Gastrocnemius medialis (tissue), 4 donors: ENCODE measurements at regions not wholly inside any gene's neighbourhood (a gene's known extent, or its start where the extent isn't known, plus 50 kb on each side); places are given as distances from the start of the nearest gene placed in this dataset.

ENCODE experiments used
- ATAC-seq, 2 donors: fragments of 150-250 bp; one replicate each; pipeline ENCODE4 v1.9.1; 2016
- DNase-seq, 2 donors: peaks; one replicate each; pipeline ENCODE4 v3.0.0-alpha.2; 2019
- H3K27ac ChIP-seq, 4 donors: fragments of 200-600 bp; sonication (generic); 1 replicate in 1 of 4; 2 replicates in 3 of 4; pipeline ENCODE4 v1.5.1; 2016 to 2018; ENCODE audit warnings: mild to moderate bottlenecking in 2 of 4, moderate library complexity in 1 of 4
- H3K27me3 ChIP-seq, 3 donors: fragments of 200-600 bp; sonication (generic) in 2 of 3; 1 replicate in 1 of 3; 2 replicates in 2 of 3; pipeline versions ENCODE4 v1.5.1 to v1.6.0; 2016 to 2019; ENCODE audit warnings: mild to moderate bottlenecking in 1 of 3, moderate library complexity in 1 of 3
- H3K36me3 ChIP-seq, 2 donors: fragments of 200-600 bp; sonication (generic) in 1 of 2; one replicate each; pipeline ENCODE4 v1.5.1; 2017 to 2018
- H3K4me1 ChIP-seq, 2 donors: fragments of 200-600 bp; sonication (generic) in 1 of 2; one replicate each; pipeline ENCODE4 v1.5.1; 2016 to 2017; ENCODE audit warnings: mild to moderate bottlenecking in 2 of 2
- H3K4me3 ChIP-seq, 4 donors: fragments of 200-600 bp; sonication (generic) in 3 of 4; 1 replicate in 1 of 4; 2 replicates in 3 of 4; pipeline ENCODE4 v1.5.1; 2016 to 2019; ENCODE audit warnings: mild to moderate bottlenecking in 2 of 4
- H3K9me3 ChIP-seq, 3 donors: fragments of 200-600 bp; sonication (generic) in 2 of 3; 1 replicate in 1 of 3; 2 replicates in 2 of 3; pipeline ENCODE4 v1.5.1; 2016 to 2019
- POLR2A ChIP-seq, 2 donors: fragments of 450-650 bp; IDR thresholded peaks; one replicate each; pipeline ENCODE4 v1.6.1; 2017; ENCODE audit warnings: antibody characterized with exemption in 2 of 2, mild to moderate bottlenecking in 2 of 2, moderate library complexity in 2 of 2
- in situ Hi-C, 4 donors: fragments of 200-750 bp; cut with MboI; loops; one replicate each; pipeline versions ENCODE4 v1.15.0 to v1.8.0; 2017; ENCODE audit warnings: low sequenced_read_pairs in 4 of 4
- intact Hi-C: fragments of 100-400 bp; cut with DNase I; formaldehyde crosslinking; loops from one replicate; pipeline ENCODE4 v1.15.1; 2023; ENCODE audit warnings: low total_unique reads
- TF ChIP-seq, protein P1 (sequence below), 5 experiments: fragments of 450-650 bp in 3 of 5; fragments of 200-600 bp in 2 of 5; sonication (generic) in 2 of 5; IDR thresholded peaks in 4 of 5; conservative IDR thresholded peaks in 1 of 5; 1 replicate in 4 of 5; 2 replicates in 1 of 5; pipeline ENCODE4 v1.5.1; 2016 to 2019; ENCODE audit warnings: antibody characterized with exemption in 5 of 5, mild to moderate bottlenecking in 3 of 5, moderate library complexity in 3 of 5

- Histone ChIP-seq H3K36me3 (no peaks in the 10 kb centered on the region), H3K4me1 (no peaks in the 10 kb centered on the region), H3K4me3 (no peak overlapping the region), H3K27ac (no peak overlapping the region), H3K9me3 (no peaks in the 10 kb centered on the region), H3K27me3 (no peaks in the 10 kb centered on the region)
- DNase-seq (no peak), ATAC-seq (no peak)
- intact Hi-C loops (no loop called here), in situ Hi-C loops (no loop called here)
- no peak for TF ChIP-seq POLR2A (IDR thresholded peaks at IDR 0.05)
These were observed 144.9 kb upstream of the PLAAT1 start for GRCh38 chr3:193096076-193096475.

- no peak overlapping the region for H3K27ac ChIP-seq
- intact Hi-C loops: no loop called here
- H3K36me3 ChIP-seq: no peaks in the 10 kb centered on the region
- DNase-seq (no peak), ATAC-seq (no peak)
- H3K4me3 ChIP-seq: no peak overlapping the region
- no peaks in the 10 kb centered on the region for H3K9me3 ChIP-seq
- H3K4me1 ChIP-seq: no peaks in the 10 kb centered on the region
- in situ Hi-C loops: no loop called here
- no peaks in the 10 kb centered on the region for H3K27me3 ChIP-seq
- TF ChIP-seq, protein P1, sequence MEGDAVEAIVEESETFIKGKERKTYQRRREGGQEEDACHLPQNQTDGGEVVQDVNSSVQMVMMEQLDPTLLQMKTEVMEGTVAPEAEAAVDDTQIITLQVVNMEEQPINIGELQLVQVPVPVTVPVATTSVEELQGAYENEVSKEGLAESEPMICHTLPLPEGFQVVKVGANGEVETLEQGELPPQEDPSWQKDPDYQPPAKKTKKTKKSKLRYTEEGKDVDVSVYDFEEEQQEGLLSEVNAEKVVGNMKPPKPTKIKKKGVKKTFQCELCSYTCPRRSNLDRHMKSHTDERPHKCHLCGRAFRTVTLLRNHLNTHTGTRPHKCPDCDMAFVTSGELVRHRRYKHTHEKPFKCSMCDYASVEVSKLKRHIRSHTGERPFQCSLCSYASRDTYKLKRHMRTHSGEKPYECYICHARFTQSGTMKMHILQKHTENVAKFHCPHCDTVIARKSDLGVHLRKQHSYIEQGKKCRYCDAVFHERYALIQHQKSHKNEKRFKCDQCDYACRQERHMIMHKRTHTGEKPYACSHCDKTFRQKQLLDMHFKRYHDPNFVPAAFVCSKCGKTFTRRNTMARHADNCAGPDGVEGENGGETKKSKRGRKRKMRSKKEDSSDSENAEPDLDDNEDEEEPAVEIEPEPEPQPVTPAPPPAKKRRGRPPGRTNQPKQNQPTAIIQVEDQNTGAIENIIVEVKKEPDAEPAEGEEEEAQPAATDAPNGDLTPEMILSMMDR (IDR thresholded peaks at IDR 0.05 in 4 of 5, conservative IDR thresholded peaks at IDR 0.05 in 1 of 5): no peak
- TF ChIP-seq POLR2A (IDR thresholded peaks at IDR 0.05): no peak
These were observed 126.3 kb upstream of the PLAAT1 start for GRCh38 chr3:193114431-193115340.

DNA sequence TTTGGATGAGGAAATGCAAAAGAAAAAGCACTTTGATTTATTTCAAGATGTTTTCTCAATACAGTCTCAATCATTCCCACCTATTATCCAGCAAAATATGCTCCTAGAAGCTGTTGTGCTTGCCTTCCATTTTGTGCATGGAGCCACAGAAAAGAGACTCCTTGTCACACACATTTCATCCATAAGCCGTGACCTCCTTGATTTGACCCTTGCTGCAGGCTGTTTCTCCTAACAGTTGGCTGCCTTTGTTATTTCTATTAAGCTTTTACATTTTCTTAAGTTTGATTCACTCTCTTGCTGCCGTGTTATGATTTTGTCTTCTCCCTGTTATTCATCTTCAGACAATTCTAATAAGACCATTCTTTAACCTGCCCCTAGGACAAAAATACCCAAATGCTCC, 124.2 kb upstream of the PLAAT1 start:
- intact Hi-C loops (no loop called here), in situ Hi-C loops (no loop called here)
- ATAC-seq: no peak
- Histone ChIP-seq H3K36me3 (no peaks in the 10 kb centered on the region), H3K27me3 (no peaks in the 10 kb centered on the region), H3K4me3 (no peak overlapping the region), H3K9me3 (no peaks in the 10 kb centered on the region), H3K4me1 (no peaks in the 10 kb centered on the region), H3K27ac (no peak overlapping the region)
- TF ChIP-seq, protein P1 (IDR thresholded peaks at IDR 0.05 in 4 of 5, conservative IDR thresholded peaks at IDR 0.05 in 1 of 5): no peak
- TF ChIP-seq POLR2A (IDR thresholded peaks at IDR 0.05): no peak
- no peak for DNase-seq

GRCh38 chr3:193118907-193119306, 122.1 kb upstream of the PLAAT1 start:
- Histone ChIP-seq H3K27me3 (no peaks in the 10 kb centered on the region), H3K4me1 (no peaks in the 10 kb centered on the region), H3K27ac (no peak overlapping the region), H3K36me3 (no peaks in the 10 kb centered on the region), H3K9me3 (no peaks in the 10 kb centered on the region), H3K4me3 (no peak overlapping the region)
- ATAC-seq (no peak), DNase-seq (no peak)
- intact Hi-C loops (no loop called here), in situ Hi-C loops (no loop called here)
- TF ChIP-seq, protein P1 (IDR thresholded peaks at IDR 0.05 in 4 of 5, conservative IDR thresholded peaks at IDR 0.05 in 1 of 5): no peak
- no peak for TF ChIP-seq POLR2A (IDR thresholded peaks at IDR 0.05)

DNA sequence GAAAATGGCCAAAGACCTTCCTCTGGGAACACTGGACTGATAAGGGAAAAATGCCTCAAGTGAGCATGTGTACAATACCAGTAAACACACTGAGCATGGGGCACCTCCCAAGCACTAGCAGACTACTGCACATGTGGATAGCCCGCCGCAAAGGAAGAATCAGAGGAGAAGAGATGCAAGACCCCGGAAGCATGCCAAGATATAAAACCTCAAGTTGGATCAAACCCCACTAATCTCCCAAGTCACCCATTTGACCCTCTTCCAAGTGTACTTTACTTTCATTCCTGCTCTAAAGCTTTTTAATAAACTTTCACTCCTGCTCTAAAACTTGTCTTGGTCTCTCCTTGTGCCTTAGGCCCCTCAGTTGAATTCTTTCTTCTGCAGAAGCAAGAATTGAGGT, 121.1 kb upstream of the PLAAT1 start:
- no peaks in the 10 kb centered on the region for H3K4me1 ChIP-seq
- H3K27me3 ChIP-seq: no peaks in the 10 kb centered on the region
- no peak for ATAC-seq
- H3K9me3 ChIP-seq: no peaks in the 10 kb centered on the region
- no peak overlapping the region for H3K4me3 ChIP-seq
- intact Hi-C loops: no loop called here
- in situ Hi-C loops: no loop called here
- no peak overlapping the region for H3K27ac ChIP-seq
- no peaks in the 10 kb centered on the region for H3K36me3 ChIP-seq
- no peak for DNase-seq
- no peak for TF ChIP-seq POLR2A (IDR thresholded peaks at IDR 0.05)
- TF ChIP-seq, protein P1 (IDR thresholded peaks at IDR 0.05 in 4 of 5, conservative IDR thresholded peaks at IDR 0.05 in 1 of 5): no peak
